ENCODE measurements at regions not wholly inside any gene's neighbourhood (a gene's known extent, or its start where the extent isn't known, plus 50 kb on each side); places are given as distances from the start of the nearest gene placed in this dataset.

- TF ChIP-seq SKI (IDR thresholded peaks at IDR 0.05; ENCODE audit: partially characterized antibody) = no peak
- no peak for TF ChIP-seq CTCF (CRISPR knock-in tag; IDR thresholded peaks at IDR 0.05)
- no peak for TF ChIP-seq EP300 (IDR thresholded peaks at IDR 0.05; ENCODE audit: low read depth in 2 of 2, low read length in 2 of 2)
- no peak for TF ChIP-seq EP300 (CRISPR knock-in tag; IDR thresholded peaks at IDR 0.05; ENCODE audit: borderline replicate concordance)
- TF ChIP-seq, protein P1, sequence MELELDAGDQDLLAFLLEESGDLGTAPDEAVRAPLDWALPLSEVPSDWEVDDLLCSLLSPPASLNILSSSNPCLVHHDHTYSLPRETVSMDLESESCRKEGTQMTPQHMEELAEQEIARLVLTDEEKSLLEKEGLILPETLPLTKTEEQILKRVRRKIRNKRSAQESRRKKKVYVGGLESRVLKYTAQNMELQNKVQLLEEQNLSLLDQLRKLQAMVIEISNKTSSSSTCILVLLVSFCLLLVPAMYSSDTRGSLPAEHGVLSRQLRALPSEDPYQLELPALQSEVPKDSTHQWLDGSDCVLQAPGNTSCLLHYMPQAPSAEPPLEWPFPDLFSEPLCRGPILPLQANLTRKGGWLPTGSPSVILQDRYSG (CRISPR knock-in tag; IDR thresholded peaks at IDR 0.05) = no peak
- TF ChIP-seq IKZF1 (IDR thresholded peaks at IDR 0.05) = no peak
- TF ChIP-seq CREM (IDR thresholded peaks at IDR 0.05) = no peak
- TF ChIP-seq CREM (CRISPR knock-in tag; IDR thresholded peaks at IDR 0.05) = no peak
- no peak for TF ChIP-seq GABPA (IDR thresholded peaks at IDR 0.05; ENCODE audit: low read depth, low read length)
- TF ChIP-seq GABPA (CRISPR knock-in tag; IDR thresholded peaks at IDR 0.05; ENCODE audit: low read depth) = no peak
- TF ChIP-seq ZNF407 (CRISPR knock-in tag; IDR thresholded peaks at IDR 0.05; ENCODE audit: not compliant biosample characterization) = no peak
- TF ChIP-seq ZNF572 (CRISPR knock-in tag; IDR thresholded peaks at IDR 0.05) = no peak
Measured at GRCh38 chr14:43356382-43356781, 1150.7 kb downstream of the FSCB start.
